HCT116 (cell line): ENCODE measurements at regions not wholly inside any gene's neighbourhood (a gene's known extent, or its start where the extent isn't known, plus 50 kb on each side); places are given as distances from the start of the nearest gene placed in this dataset.

Source experiments
- ATF3 ChIP-seq: IDR thresholded peaks from 2 replicates; pipeline ENCODE4 v1.6.1; 2012
- CEBPB ChIP-seq: IDR thresholded peaks from 2 replicates; pipeline ENCODE4 v1.6.1; 2012; ENCODE audit warnings: low read depth
- CTCF ChIP-seq, 3 experiments: fragments of 200-600 bp in 1 of 3; sonication (generic) in 1 of 3; IDR thresholded peaks in 2 of 3; conservative IDR thresholded peaks in 1 of 3; 2 replicates each; pipeline ENCODE4 v1.5.1; 2012 to 2017; ENCODE audit warnings: low read depth in 2 of 3, low read length in 2 of 3, antibody characterized with exemption in 1 of 3, borderline replicate concordance in 1 of 3, control low read depth in 1 of 3, mild to moderate bottlenecking in 1 of 3, mixed read lengths in 1 of 3, mixed run types in 1 of 3, moderate library complexity in 1 of 3; ENCODE audit not compliant: insufficient read depth in 1 of 3
- EZH2 ChIP-seq: fragments of 200-600 bp; sonication (generic); IDR thresholded peaks from 2 replicates; pipeline ENCODE4 v1.6.1; 2017; ENCODE audit warnings: antibody characterized with exemption, mixed run types
- EZH2phosphoT487 ChIP-seq: fragments of 200-600 bp; IDR thresholded peaks from 2 replicates; pipeline ENCODE4 v1.6.1; 2018; ENCODE audit warnings: antibody characterized with exemption, borderline replicate concordance
- JUND ChIP-seq: IDR thresholded peaks from 2 replicates; pipeline ENCODE4 v1.6.1; 2012
- MAX ChIP-seq: IDR thresholded peaks from 2 replicates; pipeline ENCODE4 v1.6.1; 2012
- POLR2A ChIP-seq: IDR thresholded peaks from 2 replicates; pipeline ENCODE4 v1.7.0; 2011; ENCODE audit warnings: borderline replicate concordance; ENCODE audit not compliant: insufficient read depth, insufficient read length; ENCODE audit errors: extremely low read depth
- REST ChIP-seq: IDR thresholded peaks from 2 replicates; pipeline ENCODE4 v1.6.1; 2012; ENCODE audit warnings: low read depth
- YY1 ChIP-seq: IDR thresholded peaks from 2 replicates; pipeline ENCODE4 v1.6.1; 2011; ENCODE audit warnings: low read length, low read depth, moderate library complexity, mild to moderate bottlenecking; ENCODE audit not compliant: insufficient replicate concordance; ENCODE audit errors: extremely low read depth

GRCh38 chrX:22357621-22358020 lies 84.9 kb downstream of the CBLL2 start:
- TF ChIP-seq REST (no peak), POLR2A (no peak), CTCF (IDR thresholded peaks at IDR 0.05 in 2 of 3, conservative IDR thresholded peaks at IDR 0.05 in 1 of 3; ENCODE audit: borderline replicate concordance in 1 of 3, insufficient read depth in 1 of 3, low read depth in 2 of 3, low read length in 2 of 3) (no peak), ATF3 (no peak), EZH2 (no peak), JUND (no peak), CEBPB (no peak), EZH2phosphoT487 (no peak), YY1 (no peak), MAX (no peak)
